ENCODE measurements at regions not wholly inside any gene's neighbourhood (a gene's known extent, or its start where the extent isn't known, plus 50 kb on each side); places are given as distances from the start of the nearest gene placed in this dataset.

DNA sequence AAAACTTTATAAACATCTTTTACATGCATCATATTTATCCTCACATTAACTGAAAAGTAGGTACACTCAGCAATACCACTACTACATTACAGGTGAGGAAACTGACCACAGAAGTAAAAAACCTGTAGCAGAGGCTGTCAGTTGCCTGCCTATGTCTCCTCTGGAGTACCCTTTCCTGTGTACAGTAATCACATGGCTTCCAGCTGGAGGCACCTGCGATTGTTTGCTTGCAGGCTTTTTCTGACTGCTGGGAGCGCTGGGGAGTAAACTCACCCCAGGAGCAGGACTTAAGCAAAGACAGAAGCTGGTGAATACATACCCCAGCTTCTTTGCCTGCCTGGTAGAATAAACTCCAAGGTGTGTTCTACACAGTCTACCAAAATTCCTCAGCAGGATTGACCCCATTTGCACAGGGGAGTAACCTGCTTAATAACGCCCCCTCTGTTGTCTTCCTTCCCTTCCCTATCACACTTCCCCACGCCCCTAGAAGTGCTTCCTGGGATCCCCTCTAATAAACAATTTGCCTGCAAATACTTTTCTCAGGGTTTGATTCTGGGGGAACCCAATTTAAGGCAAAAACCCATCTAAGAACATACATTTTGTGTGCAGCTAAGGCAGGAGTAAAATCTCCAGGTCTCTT, 138.9 kb downstream of the PTH2R start:
- Histone ChIP-seq H3F3A (ENCODE audit: low read length, unreplicated experiment) (no peaks in the 10 kb centered on the region), H3K27ac (ENCODE audit: low read length) (no peak overlapping the region), H3K36me3 (ENCODE audit: low read depth, low read length) (no peaks in the 10 kb centered on the region), H3K79me2 (ENCODE audit: low read length) (no peaks in the 10 kb centered on the region), H3K9ac (ENCODE audit: low read length) (no peak overlapping the region), H3K4me2 (ENCODE audit: low read length) (no peak overlapping the region), H3K9me2 (replicated peaks; ENCODE audit: low read length) (no peaks in the 10 kb centered on the region), H3K4me1 (ENCODE audit: insufficient read depth, low read length) (no peaks in the 10 kb centered on the region), H3K4me3 (ENCODE audit: low read length) (no peak overlapping the region), H2AFZ (ENCODE audit: low read length) (no peak overlapping the region), H4K20me1 (ENCODE audit: low read length) (no peaks in the 10 kb centered on the region), H3K27me3 (ENCODE audit: low read length) (no peaks in the 10 kb centered on the region), H3K9me3 (ENCODE audit: low read length) (no peaks in the 10 kb centered on the region)
- ChIA-PET POLR2A (ENCODE audit: unreplicated experiment) (no interaction called here), CTCF (no interaction called here)
- ATAC-seq = no peak
- BruUV-seq (replicated peaks) = no TSS peak
- DNase-seq = no peak
- TF ChIP-seq EZH2 (IDR thresholded peaks at IDR 0.05; ENCODE audit: low read length, unreplicated experiment) = no peak
- no peak for TF ChIP-seq EZH2phosphoT487 (IDR thresholded peaks at IDR 0.05; ENCODE audit: borderline replicate concordance, low read length)
- TF ChIP-seq, protein P1, sequence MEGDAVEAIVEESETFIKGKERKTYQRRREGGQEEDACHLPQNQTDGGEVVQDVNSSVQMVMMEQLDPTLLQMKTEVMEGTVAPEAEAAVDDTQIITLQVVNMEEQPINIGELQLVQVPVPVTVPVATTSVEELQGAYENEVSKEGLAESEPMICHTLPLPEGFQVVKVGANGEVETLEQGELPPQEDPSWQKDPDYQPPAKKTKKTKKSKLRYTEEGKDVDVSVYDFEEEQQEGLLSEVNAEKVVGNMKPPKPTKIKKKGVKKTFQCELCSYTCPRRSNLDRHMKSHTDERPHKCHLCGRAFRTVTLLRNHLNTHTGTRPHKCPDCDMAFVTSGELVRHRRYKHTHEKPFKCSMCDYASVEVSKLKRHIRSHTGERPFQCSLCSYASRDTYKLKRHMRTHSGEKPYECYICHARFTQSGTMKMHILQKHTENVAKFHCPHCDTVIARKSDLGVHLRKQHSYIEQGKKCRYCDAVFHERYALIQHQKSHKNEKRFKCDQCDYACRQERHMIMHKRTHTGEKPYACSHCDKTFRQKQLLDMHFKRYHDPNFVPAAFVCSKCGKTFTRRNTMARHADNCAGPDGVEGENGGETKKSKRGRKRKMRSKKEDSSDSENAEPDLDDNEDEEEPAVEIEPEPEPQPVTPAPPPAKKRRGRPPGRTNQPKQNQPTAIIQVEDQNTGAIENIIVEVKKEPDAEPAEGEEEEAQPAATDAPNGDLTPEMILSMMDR (conservative IDR thresholded peaks at IDR 0.05; ENCODE audit: low read depth, low read length) = no peak
- intact Hi-C loops (cut with micrococcal nuclease) = no loop called here

DNA sequence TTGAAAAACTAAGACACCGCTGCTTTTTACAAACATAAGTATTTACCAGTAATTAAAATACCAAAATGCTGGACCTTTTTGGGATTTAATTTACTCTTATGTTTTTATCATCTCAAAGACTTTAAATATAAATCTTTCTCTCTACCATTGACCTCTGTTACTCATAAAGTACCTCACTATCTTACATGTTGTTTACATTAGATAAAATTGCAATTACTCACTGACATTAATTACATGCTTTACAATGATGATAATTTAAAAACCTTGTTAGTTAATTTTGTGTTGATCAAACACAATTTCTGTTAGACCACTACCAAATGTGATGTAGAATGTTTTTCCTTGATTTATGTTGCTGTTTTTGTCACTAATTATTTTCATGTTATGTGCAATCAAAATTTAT, 139.5 kb downstream of the PTH2R start:
- H3K9ac ChIP-seq (ENCODE audit: low read length) = no peak overlapping the region
- H3K4me2 ChIP-seq (ENCODE audit: low read length) = no peak overlapping the region
- no peaks in the 10 kb centered on the region for H3K9me3 ChIP-seq (ENCODE audit: low read length)
- no peaks in the 10 kb centered on the region for H3K4me1 ChIP-seq (ENCODE audit: insufficient read depth, low read length)
- H4K20me1 ChIP-seq (ENCODE audit: low read length) = no peaks in the 10 kb centered on the region
- no peaks in the 10 kb centered on the region for H3K36me3 ChIP-seq (ENCODE audit: low read depth, low read length)
- no peaks in the 10 kb centered on the region for H3K9me2 ChIP-seq (replicated peaks; ENCODE audit: low read length)
- DNase-seq = no peak
- H3K27me3 ChIP-seq (ENCODE audit: low read length) = no peaks in the 10 kb centered on the region
- ChIA-PET CTCF (no interaction called here), POLR2A (ENCODE audit: unreplicated experiment) (no interaction called here)
- intact Hi-C loops (cut with micrococcal nuclease) = no loop called here
- no peak overlapping the region for H2AFZ ChIP-seq (ENCODE audit: low read length)
- BruUV-seq (replicated peaks) = no TSS peak
- no peak overlapping the region for H3K4me3 ChIP-seq (ENCODE audit: low read length)
- TF ChIP-seq EZH2 (IDR thresholded peaks at IDR 0.05; ENCODE audit: low read length, unreplicated experiment) = no peak
- TF ChIP-seq EZH2phosphoT487 (IDR thresholded peaks at IDR 0.05; ENCODE audit: borderline replicate concordance, low read length) = no peak
- TF ChIP-seq, protein P1 (conservative IDR thresholded peaks at IDR 0.05; ENCODE audit: low read depth, low read length) = no peak
- ATAC-seq = no peak
- no peaks in the 10 kb centered on the region for H3F3A ChIP-seq (ENCODE audit: low read length, unreplicated experiment)
- H3K27ac ChIP-seq (ENCODE audit: low read length) = no peak overlapping the region
- H3K79me2 ChIP-seq (ENCODE audit: low read length) = no peaks in the 10 kb centered on the region

GRCh38 chr2:208546860-208547650, 140.5 kb downstream of the PTH2R start:
- Histone ChIP-seq H3K4me2 (ENCODE audit: low read length) (no peak overlapping the region), H3K4me1 (ENCODE audit: insufficient read depth, low read length) (no peaks in the 10 kb centered on the region), H3K27ac (ENCODE audit: low read length) (no peak overlapping the region), H3K27me3 (ENCODE audit: low read length) (no peaks in the 10 kb centered on the region), H3K9me3 (ENCODE audit: low read length) (no peaks in the 10 kb centered on the region), H3K36me3 (ENCODE audit: low read depth, low read length) (no peaks in the 10 kb centered on the region), H2AFZ (ENCODE audit: low read length) (no peak overlapping the region), H3K4me3 (ENCODE audit: low read length) (no peak overlapping the region), H3K9me2 (replicated peaks; ENCODE audit: low read length) (no peaks in the 10 kb centered on the region), H3K79me2 (ENCODE audit: low read length) (no peaks in the 10 kb centered on the region), H4K20me1 (ENCODE audit: low read length) (no peaks in the 10 kb centered on the region), H3F3A (ENCODE audit: low read length, unreplicated experiment) (no peaks in the 10 kb centered on the region), H3K9ac (ENCODE audit: low read length) (no peak overlapping the region)
- intact Hi-C loops (cut with micrococcal nuclease) = no loop called here
- DNase-seq (no peak), ATAC-seq (no peak)
- ChIA-PET CTCF (no interaction called here), POLR2A (ENCODE audit: unreplicated experiment) (no interaction called here)
- TF ChIP-seq, protein P1 (conservative IDR thresholded peaks at IDR 0.05; ENCODE audit: low read depth, low read length) = no peak
- TF ChIP-seq EZH2phosphoT487 (IDR thresholded peaks at IDR 0.05; ENCODE audit: borderline replicate concordance, low read length) = no peak
- TF ChIP-seq EZH2 (IDR thresholded peaks at IDR 0.05; ENCODE audit: low read length, unreplicated experiment) = no peak
- BruUV-seq (replicated peaks) = no TSS peak

Measured in PC-3 (cell line).